ENCODE measurements at regions not wholly inside any gene's neighbourhood (a gene's known extent, or its start where the extent isn't known, plus 50 kb on each side); places are given as distances from the start of the nearest gene placed in this dataset.

DNA sequence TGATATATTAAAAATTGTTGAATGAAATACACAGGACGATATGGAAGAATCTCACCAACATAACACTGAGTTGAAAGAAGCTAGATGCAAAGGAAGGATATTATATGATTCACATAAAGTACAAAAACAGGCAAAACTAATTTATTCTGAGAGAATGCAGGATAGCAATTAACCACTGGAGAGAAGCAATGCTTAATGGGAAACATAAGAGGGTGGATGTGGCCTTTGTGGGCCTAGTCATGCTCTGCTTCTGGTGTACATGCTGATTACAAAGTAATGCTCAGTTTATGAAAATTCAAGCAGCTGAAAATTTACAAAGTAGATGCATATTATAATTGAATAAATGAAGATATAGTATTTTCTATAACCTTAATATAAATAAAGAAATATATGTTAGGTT lies 326.4 kb upstream of the ADAMTS5 start:
- Histone ChIP-seq H3K4me3 (no peak overlapping the region), H3K27ac (no peak overlapping the region)
- TF ChIP-seq, protein P1, sequence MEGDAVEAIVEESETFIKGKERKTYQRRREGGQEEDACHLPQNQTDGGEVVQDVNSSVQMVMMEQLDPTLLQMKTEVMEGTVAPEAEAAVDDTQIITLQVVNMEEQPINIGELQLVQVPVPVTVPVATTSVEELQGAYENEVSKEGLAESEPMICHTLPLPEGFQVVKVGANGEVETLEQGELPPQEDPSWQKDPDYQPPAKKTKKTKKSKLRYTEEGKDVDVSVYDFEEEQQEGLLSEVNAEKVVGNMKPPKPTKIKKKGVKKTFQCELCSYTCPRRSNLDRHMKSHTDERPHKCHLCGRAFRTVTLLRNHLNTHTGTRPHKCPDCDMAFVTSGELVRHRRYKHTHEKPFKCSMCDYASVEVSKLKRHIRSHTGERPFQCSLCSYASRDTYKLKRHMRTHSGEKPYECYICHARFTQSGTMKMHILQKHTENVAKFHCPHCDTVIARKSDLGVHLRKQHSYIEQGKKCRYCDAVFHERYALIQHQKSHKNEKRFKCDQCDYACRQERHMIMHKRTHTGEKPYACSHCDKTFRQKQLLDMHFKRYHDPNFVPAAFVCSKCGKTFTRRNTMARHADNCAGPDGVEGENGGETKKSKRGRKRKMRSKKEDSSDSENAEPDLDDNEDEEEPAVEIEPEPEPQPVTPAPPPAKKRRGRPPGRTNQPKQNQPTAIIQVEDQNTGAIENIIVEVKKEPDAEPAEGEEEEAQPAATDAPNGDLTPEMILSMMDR (IDR thresholded peaks at IDR 0.05), result no peak
- DNase-seq (ENCODE audit: low spot score), result no peak

DNA sequence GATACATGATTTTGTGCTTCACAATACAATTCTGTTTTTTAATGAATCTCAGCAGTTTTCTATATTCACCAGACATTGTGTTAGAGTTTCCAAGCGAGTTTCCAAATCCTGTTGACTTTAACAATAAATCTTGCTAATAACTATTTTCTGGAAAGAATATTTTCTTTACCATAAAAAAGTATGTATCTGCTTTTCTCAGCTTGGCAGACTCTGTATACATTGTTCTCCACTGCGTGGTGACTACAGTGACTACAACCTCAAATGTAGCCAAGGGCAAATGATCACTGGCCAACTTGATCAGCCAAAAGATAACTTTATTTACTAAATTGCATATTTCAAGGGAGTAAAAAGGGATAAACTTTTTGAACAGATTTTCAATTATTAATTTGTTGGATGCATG lies 325.9 kb upstream of the ADAMTS5 start:
- Histone ChIP-seq H3K4me3 (no peak overlapping the region), H3K27ac (no peak overlapping the region)
- no peak for DNase-seq (ENCODE audit: low spot score)
- TF ChIP-seq, protein P1 (IDR thresholded peaks at IDR 0.05), result no peak

DNA sequence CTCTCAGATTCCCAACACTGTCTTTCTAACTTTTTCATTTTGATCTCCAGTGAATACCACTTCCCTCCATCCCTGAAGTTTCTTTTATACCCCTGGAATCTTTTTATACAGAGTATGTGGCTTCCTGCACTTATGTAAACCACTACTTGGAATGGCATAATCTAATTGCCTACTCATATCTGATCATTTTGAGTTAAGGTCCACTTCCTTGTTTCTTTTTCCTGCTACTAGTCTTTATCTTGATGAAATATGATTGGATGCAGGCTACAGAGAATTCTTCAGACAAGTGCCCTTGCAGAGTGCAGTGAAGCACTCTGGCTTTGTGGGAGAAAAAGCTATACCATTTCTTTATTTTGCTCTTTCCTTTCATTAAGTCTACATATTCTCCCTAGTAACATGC lies 325.3 kb upstream of the ADAMTS5 start:
- DNase-seq (ENCODE audit: low spot score), result no peak
- Histone ChIP-seq H3K27ac (no peak overlapping the region), H3K4me3 (no peak overlapping the region)
- TF ChIP-seq, protein P1 (IDR thresholded peaks at IDR 0.05), result no peak

DNA sequence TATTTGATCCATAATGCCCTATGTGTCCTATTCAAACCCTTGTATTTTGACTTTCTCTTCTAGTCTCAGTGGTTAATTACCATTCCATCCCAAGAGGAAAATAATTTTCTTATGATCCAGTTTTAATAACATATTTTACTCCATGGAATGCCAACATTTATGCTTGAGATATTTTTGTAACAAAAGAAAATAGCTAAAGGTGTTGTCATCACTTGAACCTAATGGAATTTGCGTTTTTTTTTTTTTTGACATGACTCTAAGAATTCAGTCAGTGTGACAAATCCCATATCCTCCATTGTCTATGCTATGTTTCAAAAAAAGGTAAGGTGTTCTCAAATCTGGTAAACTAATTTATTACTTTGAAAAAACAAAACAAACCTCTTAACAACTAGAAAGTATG lies 324.1 kb upstream of the ADAMTS5 start:
- DNase-seq (ENCODE audit: low spot score), result no peak

DNA sequence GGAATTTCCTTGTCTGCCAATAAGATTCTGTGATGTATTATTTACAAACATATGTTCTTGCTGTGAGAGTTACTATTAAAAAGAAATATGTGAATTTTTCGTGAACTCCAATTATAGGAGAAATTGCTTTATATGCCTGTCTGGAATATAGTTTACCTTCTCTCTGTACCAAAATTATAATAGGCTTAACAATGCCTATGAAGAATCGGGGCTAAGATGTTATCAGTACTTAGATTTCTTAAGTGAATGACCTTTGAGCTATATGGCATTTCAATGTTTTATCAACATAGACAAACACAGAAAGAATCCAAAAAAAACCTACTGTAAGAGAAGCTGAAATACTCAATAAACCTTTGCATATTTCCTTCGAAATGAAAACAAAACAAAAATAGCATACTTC lies 323.1 kb upstream of the ADAMTS5 start:
- H3K27ac ChIP-seq, result no peak overlapping the region
- H3K4me3 ChIP-seq, result no peak overlapping the region
- TF ChIP-seq, protein P1 (IDR thresholded peaks at IDR 0.05), result no peak
- no peak for DNase-seq (ENCODE audit: low spot score)

More for the DNA sequence above, 324.1 kb upstream of the ADAMTS5 start:
- H3K27ac ChIP-seq, result no peak overlapping the region
- no peak overlapping the region for H3K4me3 ChIP-seq
- TF ChIP-seq, protein P1 (IDR thresholded peaks at IDR 0.05), result no peak

DNA sequence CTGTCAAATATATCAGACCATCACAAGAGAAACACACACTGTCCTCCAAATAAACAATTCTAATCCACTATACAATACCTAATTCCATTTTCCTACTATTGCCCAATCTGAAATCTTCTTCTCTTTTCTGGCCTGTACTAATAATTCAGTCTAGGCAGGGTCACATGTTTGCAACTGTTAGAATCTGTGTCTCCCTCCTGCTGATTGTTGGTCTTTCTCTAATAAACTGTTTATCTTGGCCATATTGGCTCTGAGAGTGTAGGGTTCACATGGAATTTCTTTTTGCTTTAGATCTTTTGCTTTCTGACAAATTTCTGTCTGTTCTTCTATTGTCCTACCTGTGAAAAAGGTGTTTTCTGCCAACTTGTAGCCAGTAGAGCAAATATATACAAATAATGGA lies 319.9 kb upstream of the ADAMTS5 start:
- Histone ChIP-seq H3K4me3 (no peak overlapping the region), H3K27ac (no peak overlapping the region)
- TF ChIP-seq, protein P1 (IDR thresholded peaks at IDR 0.05), result no peak
- no peak for DNase-seq (ENCODE audit: low spot score)

DNA sequence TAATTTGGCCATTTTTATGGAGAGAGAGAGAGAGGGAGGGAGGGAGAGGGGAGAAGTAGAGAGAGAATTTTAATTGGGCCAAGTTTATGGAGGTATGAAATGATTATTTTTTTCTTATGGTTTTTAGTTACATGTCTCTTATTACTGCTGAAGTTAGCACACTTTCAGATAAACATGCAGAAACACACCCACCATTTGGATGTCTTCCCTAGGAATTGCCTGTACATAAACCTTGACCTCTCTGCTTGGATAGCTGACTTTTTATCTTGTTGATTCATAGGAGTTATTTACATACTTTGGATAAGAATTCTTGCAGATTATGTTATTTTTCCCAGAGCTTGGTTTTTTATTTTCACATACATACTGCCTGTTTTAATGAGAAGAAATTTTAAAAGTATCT lies 310.2 kb upstream of the ADAMTS5 start:
- TF ChIP-seq, protein P1 (IDR thresholded peaks at IDR 0.05), result no peak
- peak overlapping the region in 1 of 2 donors; percentile 17 for H3K27ac ChIP-seq
- no peak overlapping the region for H3K4me3 ChIP-seq
- DNase-seq (ENCODE audit: low spot score), result no peak

All from coronary artery (tissue), 2 donors.